HEK293 (cell line): ENCODE measurements at regions not wholly inside any gene's neighbourhood (a gene's known extent, or its start where the extent isn't known, plus 50 kb on each side); places are given as distances from the start of the nearest gene placed in this dataset.

Experiments used
- CTCF ChIA-PET: fragments of 350-600 bp; formaldehyde crosslinking; extraction: SDS; loops from one replicate; lab custom pipeline; 2021; ENCODE audit warnings: antibody characterized with exemption; lab: Yijun Ruan, JAX
- POLR2A ChIA-PET: fragments of 300-600 bp; formaldehyde crosslinking; extraction: SDS; loops from one replicate; lab custom pipeline; 2020; ENCODE audit warnings: antibody characterized with exemption, inconsistent platforms; lab: Yijun Ruan, JAX
- H3K27ac ChIP-seq: fragments of 200-500 bp; sonication (Bioruptor generic); 2 replicates; pipeline ENCODE4 v1.5.1; 2014; ENCODE audit warnings: low read depth, low read length, control low read depth, inconsistent platforms; ENCODE audit errors: extremely low read depth
- H3K36me3 ChIP-seq, 2 experiments: fragments of 200-500 bp in 1 of 2; sonication (Bioruptor generic) in 1 of 2; 1 replicate in 1 of 2; 2 replicates in 1 of 2; pipeline ENCODE4 v1.5.1; 2014 to 2017; ENCODE audit warnings: inconsistent platforms in 2 of 2, low read length in 2 of 2; ENCODE audit not compliant: control insufficient read depth in 2 of 2, insufficient read depth in 1 of 2
- H3K4me1 ChIP-seq: fragments of 200-500 bp; sonication (Bioruptor generic); 2 replicates; pipeline ENCODE4 v1.5.1; 2014; ENCODE audit warnings: mild to moderate bottlenecking, low read length, inconsistent platforms; ENCODE audit not compliant: control insufficient read depth, insufficient read depth
- H3K4me3 ChIP-seq: 2 replicates; pipeline ENCODE4 v1.5.1; 2011; ENCODE audit warnings: low read depth, mild to moderate bottlenecking, control low read depth, low read length, moderate library complexity
- H3K9me3 ChIP-seq: fragments of 200-500 bp; sonication (Bioruptor generic); 2 replicates; pipeline ENCODE4 v1.5.1; 2014; ENCODE audit warnings: low read depth, low read length, inconsistent platforms; ENCODE audit not compliant: control insufficient read depth, insufficient read depth
- BCL6B ChIP-seq: fragments of 450-650 bp; formaldehyde crosslinking; IDR thresholded peaks from 2 replicates; pipeline ENCODE4 v1.5.1; 2017; ENCODE audit warnings: missing biosample characterization, missing genetic modification characterization
- GLIS2 ChIP-seq: fragments of 450-650 bp; formaldehyde crosslinking; IDR thresholded peaks from 2 replicates; pipeline ENCODE4 v1.5.1; 2016; ENCODE audit warnings: missing biosample characterization, missing genetic modification characterization
- HOXD13 ChIP-seq: sonication (generic); formaldehyde crosslinking; IDR thresholded peaks from 2 replicates; pipeline ENCODE4 v1.8.0; 2022; ENCODE audit warnings: missing genetic modification reagents, borderline replicate concordance
- KLF1 ChIP-seq: fragments of 450-650 bp; formaldehyde crosslinking; IDR thresholded peaks from 2 replicates; pipeline ENCODE4 v1.5.1; 2016; ENCODE audit warnings: missing biosample characterization, missing genetic modification characterization
- KLF7 ChIP-seq: fragments of 450-650 bp; formaldehyde crosslinking; IDR thresholded peaks from 2 replicates; pipeline ENCODE4 v1.5.1; 2016; ENCODE audit warnings: missing biosample characterization, missing genetic modification characterization, borderline replicate concordance
- OVOL3 ChIP-seq: fragments of 450-650 bp; formaldehyde crosslinking; IDR thresholded peaks from 2 replicates; pipeline ENCODE4 v1.5.1; 2016; ENCODE audit warnings: missing biosample characterization, missing genetic modification characterization
- SCRT2 ChIP-seq: fragments of 450-650 bp; formaldehyde crosslinking; IDR thresholded peaks from 2 replicates; pipeline ENCODE4 v1.5.1; 2016; ENCODE audit warnings: missing biosample characterization, missing genetic modification characterization
- YY1 ChIP-seq: fragments of 450-650 bp; formaldehyde crosslinking; IDR thresholded peaks from 2 replicates; pipeline ENCODE4 v1.5.1; 2018; ENCODE audit warnings: missing biosample characterization, missing genetic modification characterization
- ZBTB1 ChIP-seq: fragments of 450-650 bp; formaldehyde crosslinking; IDR thresholded peaks from 2 replicates; pipeline ENCODE4 v1.5.1; 2016; ENCODE audit warnings: missing biosample characterization, missing genetic modification characterization
- ZNF148 ChIP-seq: fragments of 450-650 bp; formaldehyde crosslinking; IDR thresholded peaks from 2 replicates; pipeline ENCODE4 v1.5.0; 2017; ENCODE audit warnings: missing biosample characterization, missing genetic modification characterization, borderline replicate concordance
- ZNF184 ChIP-seq: fragments of 450-650 bp; IDR thresholded peaks from 2 replicates; pipeline ENCODE4 v1.5.1; 2018; ENCODE audit warnings: missing biosample characterization, mild to moderate bottlenecking, missing genetic modification characterization
- ZNF23 ChIP-seq: fragments of 450-650 bp; formaldehyde crosslinking; IDR thresholded peaks from 2 replicates; pipeline ENCODE4 v1.5.1; 2016; ENCODE audit warnings: missing biosample characterization, missing genetic modification characterization, borderline replicate concordance
- ZNF335 ChIP-seq: fragments of 450-650 bp; formaldehyde crosslinking; conservative IDR thresholded peaks from 2 replicates; pipeline ENCODE4 v1.5.1; 2016; ENCODE audit warnings: missing biosample characterization, missing genetic modification characterization
- ZNF350 ChIP-seq: fragments of 450-650 bp; formaldehyde crosslinking; IDR thresholded peaks from 2 replicates; pipeline ENCODE4 v1.5.0; 2017; ENCODE audit warnings: missing biosample characterization, mild to moderate bottlenecking, missing genetic modification characterization
- ZNF354C ChIP-seq: fragments of 450-650 bp; formaldehyde crosslinking; IDR thresholded peaks from 2 replicates; pipeline ENCODE4 v1.5.1; 2016; ENCODE audit warnings: missing biosample characterization, missing genetic modification characterization, low read depth, borderline replicate concordance
- ZNF510 ChIP-seq: fragments of 450-650 bp; formaldehyde crosslinking; IDR thresholded peaks from 2 replicates; pipeline ENCODE4 v1.5.1; 2018; ENCODE audit warnings: mild to moderate bottlenecking, missing genetic modification characterization, missing biosample characterization; ENCODE audit not compliant: insufficient replicate concordance
- ZNF560 ChIP-seq: fragments of 450-650 bp; formaldehyde crosslinking; IDR thresholded peaks from 2 replicates; pipeline ENCODE4 v1.5.1; 2017; ENCODE audit warnings: missing biosample characterization, missing genetic modification characterization, borderline replicate concordance
- ZSCAN18 ChIP-seq: fragments of 450-650 bp; formaldehyde crosslinking; IDR thresholded peaks from 2 replicates; pipeline ENCODE4 v1.5.1; 2016; ENCODE audit warnings: missing biosample characterization, missing genetic modification characterization
- TF ChIP-seq, protein P1 (sequence below): fragments of 450-650 bp; formaldehyde crosslinking; IDR thresholded peaks from 2 replicates; pipeline ENCODE4 v1.5.1; 2016; ENCODE audit warnings: missing biosample characterization, missing genetic modification characterization
- TF ChIP-seq, protein P2 (sequence below): fragments of 450-650 bp; formaldehyde crosslinking; IDR thresholded peaks from 2 replicates; pipeline ENCODE4 v1.5.1; 2016; ENCODE audit warnings: missing biosample characterization, missing genetic modification characterization

DNA sequence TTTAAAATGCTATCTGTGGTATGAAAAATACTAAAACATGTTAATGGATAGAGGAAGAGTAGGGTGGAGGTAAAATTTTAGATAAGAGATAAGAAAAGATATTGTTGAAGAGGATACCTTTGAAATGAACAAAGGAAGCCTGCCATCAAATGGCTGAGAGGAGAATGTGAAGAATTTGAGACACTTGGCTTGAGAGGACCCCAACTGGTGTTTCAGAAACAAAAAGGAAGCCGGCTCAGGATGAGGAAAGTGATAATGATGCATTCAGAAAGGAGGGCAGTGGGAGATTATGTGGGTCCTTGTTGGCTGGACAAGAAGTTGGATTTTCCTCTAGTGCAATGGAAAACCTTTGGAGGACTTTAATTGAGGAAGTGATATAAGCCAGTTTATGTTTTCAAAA lies 264.4 kb downstream of the DUSP6 start (continued):
- no peak for TF ChIP-seq ZBTB1 (tag by site-specific recombination)

GRCh38 chr12:89087149-89087825 lies 265.0 kb downstream of the DUSP6 start:
- CTCF ChIA-PET: no interaction called here
- no peaks in the 10 kb centered on the region for H3K36me3 ChIP-seq

GRCh38 chr12:89085421-89085820 lies 266.9 kb downstream of the DUSP6 start:
- ChIA-PET POLR2A (no interaction called here), CTCF (no interaction called here)
- no peak overlapping the region for H3K27ac ChIP-seq
- H3K4me1 ChIP-seq: no peaks in the 10 kb centered on the region
- no peaks in the 10 kb centered on the region for H3K36me3 ChIP-seq
- no peak overlapping the region for H3K4me3 ChIP-seq
- H3K9me3 ChIP-seq: no peaks in the 10 kb centered on the region
- TF ChIP-seq ZNF23 (tag by site-specific recombination): no peak
- TF ChIP-seq HOXD13: no peak
- TF ChIP-seq, protein P1, sequence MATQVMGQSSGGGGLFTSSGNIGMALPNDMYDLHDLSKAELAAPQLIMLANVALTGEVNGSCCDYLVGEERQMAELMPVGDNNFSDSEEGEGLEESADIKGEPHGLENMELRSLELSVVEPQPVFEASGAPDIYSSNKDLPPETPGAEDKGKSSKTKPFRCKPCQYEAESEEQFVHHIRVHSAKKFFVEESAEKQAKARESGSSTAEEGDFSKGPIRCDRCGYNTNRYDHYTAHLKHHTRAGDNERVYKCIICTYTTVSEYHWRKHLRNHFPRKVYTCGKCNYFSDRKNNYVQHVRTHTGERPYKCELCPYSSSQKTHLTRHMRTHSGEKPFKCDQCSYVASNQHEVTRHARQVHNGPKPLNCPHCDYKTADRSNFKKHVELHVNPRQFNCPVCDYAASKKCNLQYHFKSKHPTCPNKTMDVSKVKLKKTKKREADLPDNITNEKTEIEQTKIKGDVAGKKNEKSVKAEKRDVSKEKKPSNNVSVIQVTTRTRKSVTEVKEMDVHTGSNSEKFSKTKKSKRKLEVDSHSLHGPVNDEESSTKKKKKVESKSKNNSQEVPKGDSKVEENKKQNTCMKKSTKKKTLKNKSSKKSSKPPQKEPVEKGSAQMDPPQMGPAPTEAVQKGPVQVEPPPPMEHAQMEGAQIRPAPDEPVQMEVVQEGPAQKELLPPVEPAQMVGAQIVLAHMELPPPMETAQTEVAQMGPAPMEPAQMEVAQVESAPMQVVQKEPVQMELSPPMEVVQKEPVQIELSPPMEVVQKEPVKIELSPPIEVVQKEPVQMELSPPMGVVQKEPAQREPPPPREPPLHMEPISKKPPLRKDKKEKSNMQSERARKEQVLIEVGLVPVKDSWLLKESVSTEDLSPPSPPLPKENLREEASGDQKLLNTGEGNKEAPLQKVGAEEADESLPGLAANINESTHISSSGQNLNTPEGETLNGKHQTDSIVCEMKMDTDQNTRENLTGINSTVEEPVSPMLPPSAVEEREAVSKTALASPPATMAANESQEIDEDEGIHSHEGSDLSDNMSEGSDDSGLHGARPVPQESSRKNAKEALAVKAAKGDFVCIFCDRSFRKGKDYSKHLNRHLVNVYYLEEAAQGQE (tag by site-specific recombination): no peak
- no peak for TF ChIP-seq OVOL3 (tag by site-specific recombination)
- TF ChIP-seq ZNF560: no peak
- TF ChIP-seq, protein P2, sequence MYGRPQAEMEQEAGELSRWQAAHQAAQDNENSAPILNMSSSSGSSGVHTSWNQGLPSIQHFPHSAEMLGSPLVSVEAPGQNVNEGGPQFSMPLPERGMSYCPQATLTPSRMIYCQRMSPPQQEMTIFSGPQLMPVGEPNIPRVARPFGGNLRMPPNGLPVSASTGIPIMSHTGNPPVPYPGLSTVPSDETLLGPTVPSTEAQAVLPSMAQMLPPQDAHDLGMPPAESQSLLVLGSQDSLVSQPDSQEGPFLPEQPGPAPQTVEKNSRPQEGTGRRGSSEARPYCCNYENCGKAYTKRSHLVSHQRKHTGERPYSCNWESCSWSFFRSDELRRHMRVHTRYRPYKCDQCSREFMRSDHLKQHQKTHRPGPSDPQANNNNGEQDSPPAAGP (tag by site-specific recombination): no peak
- TF ChIP-seq ZNF354C (tag by site-specific recombination): no peak
- no peak for TF ChIP-seq KLF1 (tag by site-specific recombination)
- TF ChIP-seq ZNF184 (tag by site-specific recombination): no peak
- no peak for TF ChIP-seq GLIS2
- no peak for TF ChIP-seq ZSCAN18 (tag by site-specific recombination)
- TF ChIP-seq KLF7 (tag by site-specific recombination): no peak

More at GRCh38 chr12:89087149-89087825, 265.0 kb downstream of the DUSP6 start:
- no peak overlapping the region for H3K4me3 ChIP-seq
- H3K9me3 ChIP-seq: no peaks in the 10 kb centered on the region
- no peak for TF ChIP-seq BCL6B
- no peak for TF ChIP-seq ZNF510 (tag by site-specific recombination)
- TF ChIP-seq ZNF148 (tag by site-specific recombination): no peak
- TF ChIP-seq YY1 (tag by site-specific recombination): no peak
- no peak for TF ChIP-seq ZNF335 (tag by site-specific recombination)
- peak; percentile 56 for TF ChIP-seq SCRT2
- TF ChIP-seq ZNF350: no peak
- H3K27ac ChIP-seq: no peak overlapping the region
- no peaks in the 10 kb centered on the region for H3K4me1 ChIP-seq
- POLR2A ChIA-PET: no interaction called here
